GM12878 (cell line): ENCODE measurements at regions not wholly inside any gene's neighbourhood (a gene's known extent, or its start where the extent isn't known, plus 50 kb on each side); places are given as distances from the start of the nearest gene placed in this dataset.

Experiments used
- ATAC-seq: fragments of 200-7000 bp; cut with Tn5 transposase; 3 replicates; pipeline ENCODE4 v1.9.1; 2020; ENCODE audit warnings: mild to moderate bottlenecking, moderate library complexity
- BruUV-seq: library from RNA; stranded (reverse); fragments of 400-500 nt; replicated peaks from 2 replicates; lab custom pipeline; 2021; lab: Mats Ljungman, UMichigan
- CTCF ChIA-PET: fragments of 300-600 bp; sonication (Branson Sonifier 250); formaldehyde crosslinking; extraction: SDS; loops from one replicate; lab custom pipeline; 2021; ENCODE audit warnings: inconsistent platforms; lab: Yijun Ruan, JAX
- POLR2A ChIA-PET: fragments of 350-600 bp; formaldehyde crosslinking; extraction: SDS; loops from one replicate; lab custom pipeline; 2021; ENCODE audit warnings: inconsistent platforms; lab: Charles Lee
- RAD21 ChIA-PET: fragments of 300-600 bp; sonication (Branson Sonifier 250); formaldehyde crosslinking; loops from one replicate; lab custom pipeline; 2023; ENCODE audit warnings: antibody characterized with exemption; ENCODE audit not compliant: unreplicated experiment; lab: Charles Lee
- SMC1A ChIA-PET: fragments of 300-600 bp; sonication (Branson Sonifier 250); formaldehyde crosslinking; loops from one replicate; lab custom pipeline; 2023; ENCODE audit not compliant: unreplicated experiment, uncharacterized antibody; lab: Charles Lee
- DNase-seq: peaks from one replicate; pipeline ENCODE4 v3.0.0-alpha.2; 2011; ENCODE audit warnings: low read depth, low spot score
- FAIRE-seq: peaks from 3 replicates; lab custom pipeline; 2011; peaks lifted over from hg19 to GRCh38; lab: Jason Lieb, UNC
- H2AFZ ChIP-seq: 2 replicates; pipeline ENCODE4 v1.6.0; 2011; ENCODE audit warnings: low read depth, low read length, control low read depth; ENCODE audit not compliant: control insufficient read depth
- H3K27ac ChIP-seq: 2 replicates; pipeline ENCODE4 v1.5.1; 2011; ENCODE audit warnings: control low read depth; ENCODE audit not compliant: control insufficient read depth, insufficient read depth
- H3K27me3 ChIP-seq, 2 experiments: replicated peaks in 1 of 2; 2 replicates each; pipeline versions ENCODE4 v1.6.0 to v1.6.1; 2011; ENCODE audit warnings: low read length in 1 of 2; ENCODE audit not compliant: control insufficient read depth in 2 of 2, insufficient read depth in 2 of 2
- H3K36me3 ChIP-seq, 2 experiments: 2 replicates each; pipeline ENCODE4 v1.5.1; 2011; ENCODE audit warnings: low read length in 1 of 2; ENCODE audit not compliant: control insufficient read depth in 2 of 2, insufficient read depth in 2 of 2
- H3K4me1 ChIP-seq: 2 replicates; pipeline ENCODE4 v1.6.1; 2011; ENCODE audit warnings: mild to moderate bottlenecking, low read length, moderate library complexity, mixed read lengths; ENCODE audit not compliant: control insufficient read depth, insufficient read depth
- H3K4me2 ChIP-seq: 2 replicates; pipeline ENCODE4 v1.6.0; 2011; ENCODE audit warnings: control low read depth; ENCODE audit not compliant: control insufficient read depth, insufficient read depth
- H3K4me3 ChIP-seq: fragments of 200-600 bp; sonication (generic); 2 replicates; pipeline ENCODE4 v1.5.1; 2016
- H3K79me2 ChIP-seq: 2 replicates; pipeline ENCODE4 v1.6.0; 2011; ENCODE audit warnings: low read length; ENCODE audit not compliant: control insufficient read depth, insufficient read depth
- H3K9ac ChIP-seq: 2 replicates; pipeline ENCODE4 v1.8.0; 2011; ENCODE audit warnings: low read length, control low read depth, mixed read lengths; ENCODE audit not compliant: control insufficient read depth, insufficient read depth
- H3K9me3 ChIP-seq: replicated peaks from 3 replicates; pipeline ENCODE4 v1.5.1; 2011; ENCODE audit warnings: mild to moderate bottlenecking, low read length; ENCODE audit not compliant: control insufficient read depth, insufficient read depth
- H4K20me1 ChIP-seq: 2 replicates; pipeline ENCODE4 v1.6.0; 2011; ENCODE audit not compliant: control insufficient read depth, insufficient read depth
- E2F8 ChIP-seq: fragments of 450-650 bp; IDR thresholded peaks from 2 replicates; pipeline ENCODE4 v1.6.1; 2018; ENCODE audit warnings: mild to moderate bottlenecking, low read depth, moderate library complexity; ENCODE audit not compliant: partially characterized antibody
- KDM1A ChIP-seq: fragments of 200-600 bp; sonication (generic); IDR thresholded peaks from 2 replicates; pipeline ENCODE4 v1.6.1; 2016; ENCODE audit warnings: borderline replicate concordance
- NFXL1 ChIP-seq: fragments of 450-650 bp; IDR thresholded peaks from 2 replicates; pipeline ENCODE4 v1.6.1; 2017; ENCODE audit warnings: antibody characterized with exemption, mild to moderate bottlenecking, borderline replicate concordance
- NFYB ChIP-seq: IDR thresholded peaks from 2 replicates; pipeline ENCODE4 v1.6.1; 2011; ENCODE audit warnings: low read depth, mild to moderate bottlenecking, low read length, improper control_type of control experiment, moderate library complexity; ENCODE audit not compliant: insufficient read depth
- NRF1 ChIP-seq: conservative IDR thresholded peaks from 2 replicates; pipeline ENCODE4 v1.6.1; 2011; ENCODE audit warnings: mild to moderate bottlenecking, low read depth, low read length, improper control_type of control experiment
- RB1 ChIP-seq: fragments of 450-650 bp; formaldehyde crosslinking; IDR thresholded peaks from 2 replicates; pipeline ENCODE4 v1.6.1; 2017; ENCODE audit warnings: mild to moderate bottlenecking, borderline replicate concordance
- SP1 ChIP-seq: IDR thresholded peaks from one replicate; pipeline ENCODE4 v1.6.1; 2011; ENCODE audit warnings: low read depth, low read length
- YY1 ChIP-seq: IDR thresholded peaks from 2 replicates; pipeline ENCODE4 v1.6.1; 2011; ENCODE audit warnings: low read depth, mild to moderate bottlenecking, low read length
- ZBTB11 ChIP-seq: fragments of 450-650 bp; formaldehyde crosslinking; IDR thresholded peaks from 2 replicates; pipeline ENCODE4 v1.5.0; 2022; ENCODE audit warnings: mild to moderate bottlenecking, missing genetic modification characterization
- WGBS: methylation state at CpG from one replicate; pipeline ENCODE4 v1.1.6; 2016; ENCODE audit warnings: low lambda C conversion rate; ENCODE audit not compliant: insufficient replicate concordance, insufficient coverage; ENCODE audit errors: missing lambda C conversion rate; 5-methylcytosine and 5-hydroxymethylcytosine counted together
- in situ Hi-C: fragments of 300-500 bp; cut with MboI; formaldehyde crosslinking; loops from 9 replicates; pipeline ENCODE4 v1.14.3; 2018; ENCODE audit warnings: mixed read lengths
- intact Hi-C: fragments of 100-400 bp; cut with micrococcal nuclease; formaldehyde crosslinking; loops from one replicate; pipeline ENCODE4 v1.14.2; 2022; ENCODE audit not compliant: unreplicated experiment
- TF ChIP-seq, protein P1 (sequence below): fragments of 450-650 bp; IDR thresholded peaks from 2 replicates; pipeline ENCODE4 v1.6.1; 2017; ENCODE audit warnings: mild to moderate bottlenecking, moderate library complexity
- TF ChIP-seq, protein P2 (sequence below): fragments of 150-350 bp; IDR thresholded peaks from 2 replicates; pipeline ENCODE4 v1.6.1; 2014; ENCODE audit warnings: mild to moderate bottlenecking, low read depth, low read length

DNA sequence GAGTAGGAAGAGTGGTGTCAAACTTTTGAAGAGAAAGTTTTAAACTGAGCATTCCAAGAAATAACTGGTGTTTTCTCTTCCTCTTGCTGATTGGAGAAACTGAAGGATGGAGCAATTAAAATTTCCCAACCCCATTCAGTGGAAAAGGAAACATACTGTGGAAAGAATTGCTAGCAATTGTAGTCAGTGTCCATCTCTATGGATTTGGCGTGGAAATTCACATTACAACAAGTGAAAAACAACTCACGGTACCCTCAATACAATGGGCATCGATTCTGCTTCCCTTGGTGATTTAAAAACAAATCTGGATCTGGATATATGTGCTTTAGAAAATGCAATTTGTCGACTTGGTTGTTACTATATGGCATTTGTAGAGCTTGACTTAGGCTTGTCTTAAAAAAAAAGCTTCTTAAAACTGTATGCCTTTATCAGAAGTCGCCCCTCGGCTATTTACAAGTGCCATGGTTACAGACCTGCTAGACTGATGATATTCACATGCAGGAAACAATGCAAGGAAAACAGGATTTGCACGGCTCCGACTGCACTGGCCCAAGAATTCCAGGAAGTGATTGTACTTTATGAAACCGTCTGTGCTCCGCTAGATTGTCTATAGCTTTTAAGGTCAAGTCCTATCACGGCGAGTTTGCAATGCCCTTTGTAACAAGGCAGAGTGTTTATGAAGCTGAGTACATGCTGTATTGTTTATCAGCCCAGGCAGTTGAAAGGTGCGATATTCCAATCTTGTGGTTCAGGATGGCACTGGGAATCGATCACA is 131.7 kb upstream of the PHACTR1 start:
- CTCF ChIA-PET = no interaction called here
- H3K27me3 ChIP-seq = no peaks in the 10 kb centered on the region
- FAIRE-seq (no peak), ATAC-seq (no peak), DNase-seq (no peak)
- no peak overlapping the region for H2AFZ ChIP-seq
- POLR2A ChIA-PET = interaction anchor here (0.6 to 0.7 kb wide), 3 partner anchors 26 to 223 kb away, joined by 3 to 4 read pairs (median 3); no protein-coding TSS in a partner anchor
- RAD21 ChIA-PET = no interaction called here
- H3K27ac ChIP-seq = no peak overlapping the region
- BruUV-seq = no TSS peak
- H3K4me2 ChIP-seq = no peak overlapping the region
- intact Hi-C loops (no loop called here), in situ Hi-C loops (no loop called here)
- H3K9ac ChIP-seq = no peak overlapping the region
- H3K4me3 ChIP-seq = no peak overlapping the region
- no peaks in the 10 kb centered on the region for H3K79me2 ChIP-seq
- no peaks in the 10 kb centered on the region for H3K9me3 ChIP-seq
- no peaks in the 10 kb centered on the region for H3K4me1 ChIP-seq
- 60% methylated on average over 14 of the region's 14 CpGs for WGBS
- no peaks in the 10 kb centered on the region for H4K20me1 ChIP-seq
- no peaks in the 10 kb centered on the region for H3K36me3 ChIP-seq
- SMC1A ChIA-PET = interaction anchor here (0.9 to 2.3 kb wide), 2 partner anchors 10 to 13 kb away, joined by 3 to 9 read pairs; no protein-coding TSS in a partner anchor
- no peak for TF ChIP-seq E2F8
- TF ChIP-seq, protein P1, sequence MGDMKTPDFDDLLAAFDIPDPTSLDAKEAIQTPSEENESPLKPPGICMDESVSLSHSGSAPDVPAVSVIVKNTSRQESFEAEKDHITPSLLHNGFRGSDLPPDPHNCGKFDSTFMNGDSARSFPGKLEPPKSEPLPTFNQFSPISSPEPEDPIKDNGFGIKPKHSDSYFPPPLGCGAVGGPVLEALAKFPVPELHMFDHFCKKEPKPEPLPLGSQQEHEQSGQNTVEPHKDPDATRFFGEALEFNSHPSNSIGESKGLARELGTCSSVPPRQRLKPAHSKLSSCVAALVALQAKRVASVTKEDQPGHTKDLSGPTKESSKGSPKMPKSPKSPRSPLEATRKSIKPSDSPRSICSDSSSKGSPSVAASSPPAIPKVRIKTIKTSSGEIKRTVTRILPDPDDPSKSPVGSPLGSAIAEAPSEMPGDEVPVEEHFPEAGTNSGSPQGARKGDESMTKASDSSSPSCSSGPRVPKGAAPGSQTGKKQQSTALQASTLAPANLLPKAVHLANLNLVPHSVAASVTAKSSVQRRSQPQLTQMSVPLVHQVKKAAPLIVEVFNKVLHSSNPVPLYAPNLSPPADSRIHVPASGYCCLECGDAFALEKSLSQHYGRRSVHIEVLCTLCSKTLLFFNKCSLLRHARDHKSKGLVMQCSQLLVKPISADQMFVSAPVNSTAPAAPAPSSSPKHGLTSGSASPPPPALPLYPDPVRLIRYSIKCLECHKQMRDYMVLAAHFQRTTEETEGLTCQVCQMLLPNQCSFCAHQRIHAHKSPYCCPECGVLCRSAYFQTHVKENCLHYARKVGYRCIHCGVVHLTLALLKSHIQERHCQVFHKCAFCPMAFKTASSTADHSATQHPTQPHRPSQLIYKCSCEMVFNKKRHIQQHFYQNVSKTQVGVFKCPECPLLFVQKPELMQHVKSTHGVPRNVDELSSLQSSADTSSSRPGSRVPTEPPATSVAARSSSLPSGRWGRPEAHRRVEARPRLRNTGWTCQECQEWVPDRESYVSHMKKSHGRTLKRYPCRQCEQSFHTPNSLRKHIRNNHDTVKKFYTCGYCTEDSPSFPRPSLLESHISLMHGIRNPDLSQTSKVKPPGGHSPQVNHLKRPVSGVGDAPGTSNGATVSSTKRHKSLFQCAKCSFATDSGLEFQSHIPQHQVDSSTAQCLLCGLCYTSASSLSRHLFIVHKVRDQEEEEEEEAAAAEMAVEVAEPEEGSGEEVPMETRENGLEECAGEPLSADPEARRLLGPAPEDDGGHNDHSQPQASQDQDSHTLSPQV = no peak
- TF ChIP-seq, protein P2, sequence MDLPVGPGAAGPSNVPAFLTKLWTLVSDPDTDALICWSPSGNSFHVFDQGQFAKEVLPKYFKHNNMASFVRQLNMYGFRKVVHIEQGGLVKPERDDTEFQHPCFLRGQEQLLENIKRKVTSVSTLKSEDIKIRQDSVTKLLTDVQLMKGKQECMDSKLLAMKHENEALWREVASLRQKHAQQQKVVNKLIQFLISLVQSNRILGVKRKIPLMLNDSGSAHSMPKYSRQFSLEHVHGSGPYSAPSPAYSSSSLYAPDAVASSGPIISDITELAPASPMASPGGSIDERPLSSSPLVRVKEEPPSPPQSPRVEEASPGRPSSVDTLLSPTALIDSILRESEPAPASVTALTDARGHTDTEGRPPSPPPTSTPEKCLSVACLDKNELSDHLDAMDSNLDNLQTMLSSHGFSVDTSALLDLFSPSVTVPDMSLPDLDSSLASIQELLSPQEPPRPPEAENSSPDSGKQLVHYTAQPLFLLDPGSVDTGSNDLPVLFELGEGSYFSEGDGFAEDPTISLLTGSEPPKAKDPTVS = no peak
- TF ChIP-seq YY1 = no peak
- TF ChIP-seq SP1 = no peak
- no peak for TF ChIP-seq NFXL1
- no peak for TF ChIP-seq NRF1
- TF ChIP-seq KDM1A = no peak
- no peak for TF ChIP-seq NFYB
- TF ChIP-seq RB1 = no peak
- no peak for TF ChIP-seq ZBTB11 (CRISPR knock-in tag)
